ENCODE measurements at regions not wholly inside any gene's neighbourhood (a gene's known extent, or its start where the extent isn't known, plus 50 kb on each side); places are given as distances from the start of the nearest gene placed in this dataset.

GRCh38 chr18:41864216-41864615 is 90.8 kb upstream of the PIK3C3 start:
- Mint-ChIP-seq H3K27ac (no peak overlapping the region), H3K27me3 (ENCODE audit: insufficient read depth) (no peaks in the 10 kb centered on the region), H3K4me3 (no peak overlapping the region), H3K4me1 (ENCODE audit: low read depth) (no peaks in the 10 kb centered on the region), H3K36me3 (ENCODE audit: low read depth) (no peaks in the 10 kb centered on the region), H3K9me3 (no peaks in the 10 kb centered on the region)
- intact Hi-C loops (cut with micrococcal nuclease), result no loop called here
- DNase-seq (ENCODE audit: low spot score), result no peak

GRCh38 chr18:41862921-41863320 is 92.1 kb upstream of the PIK3C3 start:
- Mint-ChIP-seq H3K4me3 (no peak overlapping the region), H3K4me1 (ENCODE audit: low read depth) (no peaks in the 10 kb centered on the region), H3K36me3 (ENCODE audit: low read depth) (no peaks in the 10 kb centered on the region), H3K27ac (no peak overlapping the region), H3K9me3 (no peaks in the 10 kb centered on the region), H3K27me3 (ENCODE audit: insufficient read depth) (no peaks in the 10 kb centered on the region)
- intact Hi-C loops (cut with micrococcal nuclease), result no loop called here
- DNase-seq (ENCODE audit: low spot score), result no peak

- DNase-seq (ENCODE audit: low spot score), result no peak
- Mint-ChIP-seq H3K4me3 (no peak overlapping the region), H3K9me3 (no peaks in the 10 kb centered on the region), H3K4me1 (ENCODE audit: low read depth) (no peaks in the 10 kb centered on the region), H3K36me3 (ENCODE audit: low read depth) (no peaks in the 10 kb centered on the region), H3K27me3 (ENCODE audit: insufficient read depth) (peaks cover 2% of the 10 kb centered on the region), H3K27ac (no peak overlapping the region)
- intact Hi-C loops (cut with micrococcal nuclease), result no loop called here
Observed at GRCh38 chr18:41860987-41861386, 94.0 kb upstream of the PIK3C3 start.

- intact Hi-C loops (cut with micrococcal nuclease), result no loop called here
- H3K4me1 Mint-ChIP-seq (ENCODE audit: low read depth), result no peaks in the 10 kb centered on the region
- no peak overlapping the region for H3K4me3 Mint-ChIP-seq
- H3K27me3 Mint-ChIP-seq (ENCODE audit: insufficient read depth), result peaks cover 2% of the 10 kb centered on the region
- no peaks in the 10 kb centered on the region for H3K9me3 Mint-ChIP-seq
- DNase-seq (ENCODE audit: low spot score), result no peak
- no peak overlapping the region for H3K27ac Mint-ChIP-seq
- H3K36me3 Mint-ChIP-seq (ENCODE audit: low read depth), result no peaks in the 10 kb centered on the region
Observed at GRCh38 chr18:41858761-41859555, 96.1 kb upstream of the PIK3C3 start.

- Mint-ChIP-seq H3K27ac (no peak overlapping the region), H3K9me3 (no peaks in the 10 kb centered on the region), H3K4me1 (ENCODE audit: low read depth) (no peaks in the 10 kb centered on the region), H3K36me3 (ENCODE audit: low read depth) (no peaks in the 10 kb centered on the region), H3K4me3 (no peak overlapping the region), H3K27me3 (ENCODE audit: insufficient read depth) (peaks cover 4% of the 10 kb centered on the region)
- intact Hi-C loops (cut with micrococcal nuclease), result no loop called here
- no peak for DNase-seq (ENCODE audit: low spot score)
Observed at GRCh38 chr18:41853280-41853679, 101.8 kb upstream of the PIK3C3 start.

GRCh38 chr18:41850781-41851180 is 104.3 kb upstream of the PIK3C3 start:
- intact Hi-C loops (cut with micrococcal nuclease), result no loop called here
- no peak overlapping the region for H3K4me3 Mint-ChIP-seq

GRCh38 chr18:41849632-41850031 is 105.4 kb upstream of the PIK3C3 start:
- DNase-seq (ENCODE audit: low spot score), result no peak
- Mint-ChIP-seq H3K27me3 (ENCODE audit: insufficient read depth) (peaks cover 4% of the 10 kb centered on the region), H3K4me1 (ENCODE audit: low read depth) (no peaks in the 10 kb centered on the region), H3K9me3 (no peaks in the 10 kb centered on the region), H3K36me3 (ENCODE audit: low read depth) (no peaks in the 10 kb centered on the region), H3K27ac (no peak overlapping the region), H3K4me3 (no peak overlapping the region)
- intact Hi-C loops (cut with micrococcal nuclease), result no loop called here

More at GRCh38 chr18:41850781-41851180, 104.3 kb upstream of the PIK3C3 start:
- Mint-ChIP-seq H3K9me3 (no peaks in the 10 kb centered on the region), H3K27ac (no peak overlapping the region), H3K36me3 (ENCODE audit: low read depth) (no peaks in the 10 kb centered on the region), H3K4me1 (ENCODE audit: low read depth) (no peaks in the 10 kb centered on the region), H3K27me3 (ENCODE audit: insufficient read depth) (peaks cover 4% of the 10 kb centered on the region)
- DNase-seq (ENCODE audit: low spot score), result no peak

- H3K4me3 Mint-ChIP-seq, result no peak overlapping the region
- H3K36me3 Mint-ChIP-seq (ENCODE audit: low read depth), result no peaks in the 10 kb centered on the region
- H3K9me3 Mint-ChIP-seq, result no peaks in the 10 kb centered on the region
- intact Hi-C loops (cut with micrococcal nuclease), result no loop called here
- DNase-seq (ENCODE audit: low spot score), result no peak
- H3K4me1 Mint-ChIP-seq (ENCODE audit: low read depth), result no peaks in the 10 kb centered on the region
- peaks cover 2% of the 10 kb centered on the region for H3K27me3 Mint-ChIP-seq (ENCODE audit: insufficient read depth)
- no peak overlapping the region for H3K27ac Mint-ChIP-seq
Observed at GRCh38 chr18:41845563-41845962, 109.5 kb upstream of the PIK3C3 start.

- DNase-seq (ENCODE audit: low spot score), result no peak
- intact Hi-C loops (cut with micrococcal nuclease), result no loop called here
- Mint-ChIP-seq H3K36me3 (ENCODE audit: low read depth) (no peaks in the 10 kb centered on the region), H3K27ac (no peak overlapping the region), H3K9me3 (no peaks in the 10 kb centered on the region), H3K4me1 (ENCODE audit: low read depth) (no peaks in the 10 kb centered on the region), H3K27me3 (ENCODE audit: insufficient read depth) (peaks cover 2% of the 10 kb centered on the region), H3K4me3 (no peak overlapping the region)
Observed at GRCh38 chr18:41842886-41843285, 112.1 kb upstream of the PIK3C3 start.

- Mint-ChIP-seq H3K4me1 (ENCODE audit: low read depth) (no peaks in the 10 kb centered on the region), H3K36me3 (ENCODE audit: low read depth) (no peaks in the 10 kb centered on the region)
Observed at GRCh38 chr18:41829647-41830516, 125.2 kb upstream of the PIK3C3 start.

GRCh38 chr18:41828137-41828536 is 126.9 kb upstream of the PIK3C3 start:
- no peaks in the 10 kb centered on the region for H3K9me3 Mint-ChIP-seq
- DNase-seq (ENCODE audit: low spot score), result no peak
- no peak overlapping the region for H3K4me3 Mint-ChIP-seq
- H3K36me3 Mint-ChIP-seq (ENCODE audit: low read depth), result no peaks in the 10 kb centered on the region
- H3K27ac Mint-ChIP-seq, result no peak overlapping the region
- intact Hi-C loops (cut with micrococcal nuclease), result no loop called here
- H3K4me1 Mint-ChIP-seq (ENCODE audit: low read depth), result no peaks in the 10 kb centered on the region
- no peaks in the 10 kb centered on the region for H3K27me3 Mint-ChIP-seq (ENCODE audit: insufficient read depth)

More at GRCh38 chr18:41829647-41830516, 125.2 kb upstream of the PIK3C3 start:
- no peak for DNase-seq (ENCODE audit: low spot score)
- Mint-ChIP-seq H3K9me3 (no peaks in the 10 kb centered on the region), H3K4me3 (no peak overlapping the region), H3K27ac (no peak overlapping the region), H3K27me3 (ENCODE audit: insufficient read depth) (no peaks in the 10 kb centered on the region)
- intact Hi-C loops (cut with micrococcal nuclease), result no loop called here

GRCh38 chr18:41820784-41821183 is 134.2 kb upstream of the PIK3C3 start:
- no peaks in the 10 kb centered on the region for H3K36me3 Mint-ChIP-seq (ENCODE audit: low read depth)
- H3K4me3 Mint-ChIP-seq, result no peak overlapping the region
- DNase-seq (ENCODE audit: low spot score), result no peak
- no peaks in the 10 kb centered on the region for H3K9me3 Mint-ChIP-seq
- peaks cover 3% of the 10 kb centered on the region for H3K27me3 Mint-ChIP-seq (ENCODE audit: insufficient read depth)
- no peaks in the 10 kb centered on the region for H3K4me1 Mint-ChIP-seq (ENCODE audit: low read depth)
- H3K27ac Mint-ChIP-seq, result no peak overlapping the region
- intact Hi-C loops (cut with micrococcal nuclease), result no loop called here

Data from activated T-helper 1 cell treated with anti-CD3 and anti-CD28 coated beads, Interleukin-12 subunit alpha, Interleukin-12 subunit beta, Interleukin-2, Interleukin-4 antibody, amounts not matched to agents 30 ng/mL and 10 ng/mL and 1 ng/mL, durations not matched to agents 14 hours and 24 hours and 36 hours (primary cell).